GM12878 (cell line): ENCODE measurements at regions not wholly inside any gene's neighbourhood (a gene's known extent, or its start where the extent isn't known, plus 50 kb on each side); places are given as distances from the start of the nearest gene placed in this dataset.

Source experiments
- DPF2 ChIP-seq: fragments of 450-650 bp; IDR thresholded peaks from 2 replicates; pipeline ENCODE4 v1.6.1; 2017; ENCODE audit warnings: mild to moderate bottlenecking
- NR2C2 ChIP-seq: IDR thresholded peaks from 2 replicates; pipeline ENCODE4 v1.6.1; 2011; ENCODE audit warnings: borderline replicate concordance, low read depth; ENCODE audit not compliant: control insufficient read depth, insufficient read length
- RAD51 ChIP-seq: fragments of 450-650 bp; IDR thresholded peaks from 2 replicates; pipeline ENCODE4 v1.6.1; 2016; ENCODE audit warnings: moderate library complexity, mild to moderate bottlenecking, inconsistent platforms
- RCOR1 ChIP-seq: conservative IDR thresholded peaks from 2 replicates; pipeline ENCODE4 v1.6.1; 2012; ENCODE audit warnings: low read depth, low read length, improper control_type of control experiment
- SMC3 ChIP-seq: IDR thresholded peaks from 2 replicates; pipeline ENCODE4 v1.6.1; 2011; ENCODE audit warnings: low read length, improper control_type of control experiment, borderline replicate concordance
- TAF1 ChIP-seq: IDR thresholded peaks from 2 replicates; pipeline ENCODE4 v1.6.1; 2011; ENCODE audit warnings: mild to moderate bottlenecking, low read depth, low read length, borderline replicate concordance
- TF ChIP-seq, protein P1 (sequence below): IDR thresholded peaks from 2 replicates; pipeline ENCODE4 v1.6.1; 2011; ENCODE audit warnings: low read depth, low read length, improper control_type of control experiment, borderline replicate concordance
- TF ChIP-seq, protein P2 (sequence below), 3 experiments: IDR thresholded peaks in 2 of 3; conservative IDR thresholded peaks in 1 of 3; 2 replicates each; pipeline ENCODE4 v1.5.1; 2011; ENCODE audit warnings: low read depth in 3 of 3, low read length in 3 of 3, mild to moderate bottlenecking in 3 of 3, control low read depth in 2 of 3, moderate library complexity in 2 of 3, inconsistent platforms in 1 of 3, mixed read lengths in 1 of 3; ENCODE audit not compliant: control insufficient read depth in 2 of 3, insufficient read depth in 1 of 3; ENCODE audit errors: extremely low read depth in 1 of 3

DNA sequence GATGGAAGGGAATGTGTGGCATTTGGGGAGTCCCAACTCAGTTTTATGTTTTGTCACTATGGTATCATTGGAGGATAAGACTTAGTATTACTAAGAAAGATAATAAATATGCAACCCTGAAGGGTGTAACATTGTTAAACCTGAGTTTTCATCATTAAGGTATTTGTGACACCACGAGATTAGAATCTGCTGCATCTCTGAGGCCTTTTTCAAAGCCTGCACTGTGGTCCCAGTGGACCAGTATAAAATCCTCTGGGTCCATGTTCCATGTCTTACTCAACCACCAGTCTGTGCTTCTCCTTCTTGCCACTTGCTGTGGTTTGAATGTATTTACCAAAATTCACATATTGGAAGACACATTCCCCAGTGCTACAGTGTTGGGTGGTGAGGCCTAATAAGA is 130.6 kb downstream of the TBX18 start:
- TF ChIP-seq NR2C2 (no peak), SMC3 (no peak), TAF1 (no peak), RCOR1 (no peak), RAD51 (no peak), DPF2 (no peak)
- TF ChIP-seq, protein P1, sequence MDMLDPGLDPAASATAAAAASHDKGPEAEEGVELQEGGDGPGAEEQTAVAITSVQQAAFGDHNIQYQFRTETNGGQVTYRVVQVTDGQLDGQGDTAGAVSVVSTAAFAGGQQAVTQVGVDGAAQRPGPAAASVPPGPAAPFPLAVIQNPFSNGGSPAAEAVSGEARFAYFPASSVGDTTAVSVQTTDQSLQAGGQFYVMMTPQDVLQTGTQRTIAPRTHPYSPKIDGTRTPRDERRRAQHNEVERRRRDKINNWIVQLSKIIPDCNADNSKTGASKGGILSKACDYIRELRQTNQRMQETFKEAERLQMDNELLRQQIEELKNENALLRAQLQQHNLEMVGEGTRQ = no peak
- TF ChIP-seq, protein P2, sequence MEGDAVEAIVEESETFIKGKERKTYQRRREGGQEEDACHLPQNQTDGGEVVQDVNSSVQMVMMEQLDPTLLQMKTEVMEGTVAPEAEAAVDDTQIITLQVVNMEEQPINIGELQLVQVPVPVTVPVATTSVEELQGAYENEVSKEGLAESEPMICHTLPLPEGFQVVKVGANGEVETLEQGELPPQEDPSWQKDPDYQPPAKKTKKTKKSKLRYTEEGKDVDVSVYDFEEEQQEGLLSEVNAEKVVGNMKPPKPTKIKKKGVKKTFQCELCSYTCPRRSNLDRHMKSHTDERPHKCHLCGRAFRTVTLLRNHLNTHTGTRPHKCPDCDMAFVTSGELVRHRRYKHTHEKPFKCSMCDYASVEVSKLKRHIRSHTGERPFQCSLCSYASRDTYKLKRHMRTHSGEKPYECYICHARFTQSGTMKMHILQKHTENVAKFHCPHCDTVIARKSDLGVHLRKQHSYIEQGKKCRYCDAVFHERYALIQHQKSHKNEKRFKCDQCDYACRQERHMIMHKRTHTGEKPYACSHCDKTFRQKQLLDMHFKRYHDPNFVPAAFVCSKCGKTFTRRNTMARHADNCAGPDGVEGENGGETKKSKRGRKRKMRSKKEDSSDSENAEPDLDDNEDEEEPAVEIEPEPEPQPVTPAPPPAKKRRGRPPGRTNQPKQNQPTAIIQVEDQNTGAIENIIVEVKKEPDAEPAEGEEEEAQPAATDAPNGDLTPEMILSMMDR (IDR thresholded peaks at IDR 0.05 in 2 of 3, conservative IDR thresholded peaks at IDR 0.05 in 1 of 3; ENCODE audit: control insufficient read depth in 2 of 3, extremely low read depth in 1 of 3, insufficient read depth in 1 of 3, low read depth in 3 of 3, low read length in 3 of 3) = no peak
